ENCODE measurements at regions not wholly inside any gene's neighbourhood (a gene's known extent, or its start where the extent isn't known, plus 50 kb on each side); places are given as distances from the start of the nearest gene placed in this dataset.
"Not testable (repeated sequence)": the region's sequence is repeated elsewhere in the genome, so short reads cannot be mapped to it uniquely, and the experiment has no call there.

DNA sequence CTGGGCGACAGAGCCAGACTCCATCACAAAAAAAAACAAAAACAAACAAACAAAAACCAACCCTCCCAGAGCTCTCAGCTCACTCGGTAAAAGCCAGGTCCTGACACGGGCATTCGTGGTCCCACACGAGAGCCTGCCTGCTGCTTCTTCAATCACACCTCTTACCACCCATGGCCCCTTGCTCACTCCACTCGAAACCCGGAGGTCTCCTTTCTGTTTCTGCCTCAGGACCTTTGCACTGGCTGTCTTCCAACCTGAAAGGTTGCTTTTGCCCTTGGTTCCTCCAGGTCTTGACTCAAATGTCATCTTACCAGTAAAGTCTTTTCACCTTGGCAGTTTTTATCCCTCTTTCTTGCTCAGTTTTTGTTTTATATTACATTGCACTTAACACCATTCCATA lies 169.6 kb downstream of the EVX1 start:
- DNase-seq (ENCODE audit: low read depth), result no peak

- DNase-seq (ENCODE audit: low read depth), result no peak
These were observed 175.9 kb downstream of the EVX1 start for GRCh38 chr7:27418541-27418940.

DNA sequence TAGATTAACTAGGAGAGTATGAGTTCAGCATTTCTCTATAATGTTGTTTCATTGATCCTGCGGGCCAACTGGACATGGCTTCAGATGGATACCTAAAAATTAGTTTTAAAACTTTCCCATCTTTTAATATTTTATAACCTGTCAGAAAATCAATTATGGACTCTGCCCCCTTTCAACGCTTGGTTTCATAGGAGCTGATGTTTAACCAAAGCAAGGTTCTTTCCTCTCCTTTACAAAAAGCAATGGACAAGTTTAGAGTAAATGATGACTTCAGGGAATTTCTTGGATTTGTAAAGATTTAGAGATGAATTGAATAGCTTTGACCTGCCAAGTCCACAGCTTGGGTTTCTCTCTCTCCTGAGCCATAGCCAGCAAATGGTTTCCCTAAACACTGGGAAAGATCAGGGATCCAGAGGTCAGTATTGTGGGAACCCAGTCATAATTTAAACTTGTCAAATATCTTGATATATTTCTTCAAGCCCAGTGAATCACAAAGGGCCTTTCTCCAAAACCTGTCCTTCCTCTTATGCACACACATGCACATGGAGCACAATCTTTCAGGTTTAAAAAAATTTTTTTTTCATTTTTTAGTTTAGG lies 177.1 kb downstream of the EVX1 start:
- DNase-seq (ENCODE audit: low read depth), result no peak

DNA sequence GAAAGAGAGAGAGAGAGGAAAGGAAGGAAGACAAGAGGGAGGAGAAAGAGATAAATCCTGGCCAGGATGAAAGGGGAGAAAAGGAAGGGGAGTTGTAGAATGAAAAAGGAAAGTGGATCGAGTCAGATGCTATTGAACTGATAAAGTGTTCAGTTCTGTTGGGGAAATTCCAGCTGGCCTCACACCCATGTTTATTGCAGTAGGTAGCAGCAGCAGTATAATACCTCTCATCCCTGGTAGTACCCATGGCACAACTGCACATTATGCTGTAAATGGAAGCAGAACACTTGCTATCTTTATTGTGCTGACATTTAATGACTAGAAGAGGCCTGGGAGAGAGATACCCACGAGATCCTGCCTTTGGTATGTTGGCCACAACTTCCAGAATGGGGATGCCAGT lies 178.1 kb downstream of the EVX1 start:
- no peak for DNase-seq (ENCODE audit: low read depth)

GRCh38 chr7:27423290-27423689 lies 180.7 kb downstream of the EVX1 start:
- DNase-seq (ENCODE audit: low read depth), result peak; percentile 54

- DNase-seq (ENCODE audit: low read depth), result no peak
These were observed 181.2 kb downstream of the EVX1 start for GRCh38 chr7:27423821-27424220.

GRCh38 chr7:27424231-27424630 lies 181.6 kb downstream of the EVX1 start:
- DNase-seq (ENCODE audit: low read depth), result no peak

DNA sequence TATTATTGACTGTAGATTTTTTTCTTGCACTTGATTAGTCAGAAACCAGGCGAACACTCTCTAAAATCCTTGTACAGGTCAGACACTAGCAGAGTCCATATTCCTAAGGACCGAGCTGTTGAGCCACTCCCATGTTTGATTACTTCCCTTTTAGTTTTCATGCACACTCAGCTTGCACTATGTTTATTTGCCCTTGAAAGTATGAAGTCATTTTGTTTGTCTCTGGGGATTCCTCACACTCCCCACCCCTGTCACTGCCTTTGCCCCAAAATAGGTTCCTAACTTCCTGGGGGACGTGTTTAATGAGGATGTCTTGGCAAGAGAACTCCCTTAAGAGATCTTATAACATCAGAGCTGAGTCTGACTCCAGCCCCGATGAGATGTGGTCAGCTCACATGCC lies 182.1 kb downstream of the EVX1 start:
- no peak for DNase-seq (ENCODE audit: low read depth)

- no peak for DNase-seq (ENCODE audit: low read depth)
These were observed 184.8 kb downstream of the EVX1 start for GRCh38 chr7:27427416-27427815.

DNA sequence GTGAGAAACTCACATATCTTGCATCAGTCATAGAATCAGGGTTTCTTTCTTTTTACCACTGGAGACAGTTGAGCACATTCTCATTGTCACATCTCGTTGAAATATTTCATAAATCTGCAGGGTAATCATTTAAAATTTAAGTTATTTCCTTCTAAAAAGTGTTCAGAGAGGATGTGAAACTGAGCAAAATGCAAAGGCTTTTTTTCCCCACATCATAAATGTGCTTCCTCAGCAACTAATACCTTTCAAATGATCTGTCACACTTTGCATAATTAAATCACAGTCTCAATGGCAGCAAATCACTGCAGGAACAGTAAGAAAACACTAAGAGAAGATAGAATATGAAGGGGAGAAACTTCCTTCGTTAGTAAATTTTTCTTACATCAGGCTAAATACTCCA lies 187.5 kb downstream of the EVX1 start:
- DNase-seq (ENCODE audit: low read depth), result no peak

DNA sequence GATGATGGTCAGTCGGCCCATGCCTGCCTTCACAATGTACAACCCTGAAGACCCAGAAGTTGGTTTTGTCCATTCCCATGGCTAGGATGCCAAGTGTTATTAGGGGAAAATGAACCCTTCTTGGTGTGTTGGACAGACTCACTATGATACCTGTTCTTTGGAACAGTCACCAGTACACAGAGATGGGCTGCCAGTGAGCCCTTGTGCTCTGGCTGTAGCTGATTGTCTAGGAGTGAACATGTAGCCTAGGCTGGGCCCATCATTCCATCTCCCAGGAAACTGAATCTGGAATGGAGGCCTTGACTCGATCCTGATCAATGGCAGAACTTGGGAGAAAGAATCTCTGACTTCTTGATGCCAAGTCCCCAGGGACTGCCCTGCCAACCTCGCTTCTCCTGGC lies 188.9 kb downstream of the EVX1 start:
- DNase-seq (ENCODE audit: low read depth), result no peak

- DNase-seq (ENCODE audit: low read depth), result no peak
These were observed 191.0 kb downstream of the EVX1 start for GRCh38 chr7:27433581-27433980.

- no peak for DNase-seq (ENCODE audit: low read depth)
These were observed 192.3 kb downstream of the EVX1 start for GRCh38 chr7:27434756-27435400.

- peak; percentile 75 for DNase-seq (ENCODE audit: low read depth)
These were observed 192.9 kb downstream of the EVX1 start for GRCh38 chr7:27435461-27435860.

GRCh38 chr7:27438881-27439589 lies 196.4 kb downstream of the EVX1 start:
- no peak for DNase-seq (ENCODE audit: low read depth)

- peak; percentile 75 for DNase-seq (ENCODE audit: low read depth)
These were observed 199.9 kb downstream of the EVX1 start for GRCh38 chr7:27442455-27442854.

GRCh38 chr7:27449046-27449445 lies 206.4 kb downstream of the EVX1 start:
- DNase-seq (ENCODE audit: low read depth), result not testable (repeated sequence)

DNA sequence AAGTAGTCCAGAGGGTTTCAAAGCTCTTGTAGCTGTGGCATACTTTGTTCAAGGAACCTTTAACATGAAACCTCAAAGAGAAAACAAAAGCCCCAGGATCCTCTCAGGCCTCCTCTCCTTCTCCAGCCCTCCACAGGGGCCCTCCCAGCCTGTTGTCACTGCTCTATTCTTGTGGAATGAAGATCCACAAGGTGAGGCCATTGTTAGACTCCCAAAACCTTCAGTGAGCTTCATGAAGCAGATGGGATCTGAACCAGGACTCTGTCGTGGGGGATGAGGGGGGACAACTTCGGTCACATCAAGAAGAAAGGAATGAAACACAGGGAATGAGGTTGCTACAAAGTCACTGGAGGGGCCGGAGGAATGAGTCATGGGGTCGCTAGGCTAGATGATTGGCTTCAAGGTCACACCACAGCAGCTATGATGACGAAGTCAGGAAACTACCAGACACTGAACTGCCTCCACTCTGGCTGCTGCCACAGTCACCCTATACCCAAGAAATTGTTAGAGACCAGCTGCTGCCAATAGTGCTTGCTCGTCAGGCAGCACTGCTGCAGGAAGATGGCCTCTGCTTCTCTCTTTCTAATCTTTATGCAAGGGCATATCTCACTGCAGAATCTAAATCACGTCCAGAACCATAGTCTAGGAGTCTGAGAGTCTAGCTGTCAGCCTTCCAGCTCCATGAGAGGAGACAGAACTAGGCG lies 208.8 kb downstream of the HIBADH start:
- peak; percentile 83 for DNase-seq (ENCODE audit: low read depth)

- not testable (repeated sequence) for DNase-seq (ENCODE audit: low read depth)
These were observed 205.6 kb downstream of the HIBADH start for GRCh38 chr7:27457120-27457519.

DNA sequence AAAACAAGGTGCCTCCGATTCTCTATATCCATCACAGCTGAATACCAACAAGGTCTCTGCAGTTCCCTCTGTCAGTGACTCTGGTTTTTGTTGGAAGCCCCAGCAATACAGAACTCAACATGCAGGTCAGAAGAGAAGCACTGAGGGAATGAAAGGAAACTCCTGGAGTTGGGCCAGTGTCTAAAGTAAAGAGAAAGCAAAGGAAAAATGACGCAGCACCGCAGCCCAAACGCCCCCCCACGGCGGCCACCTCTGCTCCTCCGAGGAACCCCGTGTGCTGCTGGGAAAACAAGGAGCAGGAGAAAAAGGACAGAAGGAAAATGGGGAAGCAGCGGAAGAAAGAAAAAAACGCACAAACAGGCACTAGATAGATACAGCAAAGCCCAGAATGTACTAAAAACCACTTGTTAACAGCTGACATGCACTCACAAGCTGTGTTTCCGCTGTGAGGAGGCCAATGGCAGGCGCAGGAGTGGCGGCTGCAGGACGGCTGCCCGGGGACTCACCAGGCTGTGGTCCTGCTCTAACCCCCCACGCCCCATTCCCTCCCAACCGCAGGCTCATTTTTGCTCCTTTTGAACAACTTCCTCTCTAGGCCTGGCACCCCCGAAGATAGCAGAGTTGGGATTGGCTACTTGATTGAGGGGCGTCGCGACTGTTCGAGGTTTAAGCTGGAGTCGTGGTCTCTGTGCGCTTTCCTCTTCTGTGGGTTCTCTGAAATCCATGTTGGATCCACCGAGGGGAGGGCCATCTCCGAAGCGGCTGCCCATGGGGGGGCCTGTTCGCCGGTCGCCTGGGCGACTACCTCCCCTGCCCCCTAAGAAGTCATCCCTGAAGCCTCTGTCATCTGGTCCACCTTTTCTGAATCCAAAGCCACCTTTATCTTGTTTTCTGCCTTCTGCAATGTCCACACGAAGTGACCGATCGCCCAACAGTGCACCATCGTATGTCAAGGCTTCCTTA lies 204.8 kb downstream of the HIBADH start:
- not testable (repeated sequence) for DNase-seq (ENCODE audit: low read depth)

- DNase-seq (ENCODE audit: low read depth), result peak; percentile 39
These were observed 203.5 kb downstream of the HIBADH start for GRCh38 chr7:27459021-27459730.

Data from Daoy (cell line).